Stimulated activated CD8-positive, alpha-beta memory T cell treated with anti-CD3 and anti-CD28 coated beads, Interleukin-7, amount 100 ng/mL, for 24 hours (primary cell): ENCODE measurements at regions not wholly inside any gene's neighbourhood (a gene's known extent, or its start where the extent isn't known, plus 50 kb on each side); places are given as distances from the start of the nearest gene placed in this dataset.

Source experiments
- DNase-seq: peaks from one replicate; pipeline ENCODE4 v3.0.0-alpha.2; 2020; ENCODE audit warnings: low read depth

- DNase-seq: no peak
Measured at GRCh38 chr4:14850455-14851097, 151.7 kb upstream of the CPEB2 start.

GRCh38 chr4:14853176-14853943 is 148.9 kb upstream of the CPEB2 start:
- no peak for DNase-seq

- no peak for DNase-seq
Measured at GRCh38 chr4:14855719-14856061, 146.6 kb upstream of the CPEB2 start.

GRCh38 chr4:14856062-14856933 is 146.0 kb upstream of the CPEB2 start:
- peak; percentile 2 for DNase-seq

GRCh38 chr4:14856934-14857235 is 145.4 kb upstream of the CPEB2 start:
- no peak for DNase-seq

- DNase-seq: no peak
Measured at GRCh38 chr4:14857475-14857874, 144.8 kb upstream of the CPEB2 start.

GRCh38 chr4:14857981-14858380 is 144.3 kb upstream of the CPEB2 start:
- no peak for DNase-seq

- no peak for DNase-seq
Measured at GRCh38 chr4:14862891-14863290, 139.4 kb upstream of the CPEB2 start.

- DNase-seq: no peak
Measured at GRCh38 chr4:14863418-14864364, 138.6 kb upstream of the CPEB2 start.

- no peak for DNase-seq
Measured at GRCh38 chr4:14864365-14865030, 137.8 kb upstream of the CPEB2 start.

- DNase-seq: no peak
Measured at GRCh38 chr4:14865031-14865366, 137.3 kb upstream of the CPEB2 start.

GRCh38 chr4:14865804-14866203 is 136.5 kb upstream of the CPEB2 start:
- DNase-seq: no peak

GRCh38 chr4:14867847-14868246 is 134.4 kb upstream of the CPEB2 start:
- DNase-seq: no peak

- no peak for DNase-seq
Measured at GRCh38 chr4:14868426-14869395, 133.6 kb upstream of the CPEB2 start.

GRCh38 chr4:14871676-14872430 is 130.4 kb upstream of the CPEB2 start:
- DNase-seq: no peak

GRCh38 chr4:14874990-14875389 is 127.3 kb upstream of the CPEB2 start:
- DNase-seq: no peak

- no peak for DNase-seq
Measured at GRCh38 chr4:14877246-14878225, 124.7 kb upstream of the CPEB2 start.

GRCh38 chr4:14878681-14879080 is 123.6 kb upstream of the CPEB2 start:
- no peak for DNase-seq
